Cardiac muscle cell (in vitro differentiated cells and primary cell): ENCODE measurements at regions not wholly inside any gene's neighbourhood (a gene's known extent, or its start where the extent isn't known, plus 50 kb on each side); places are given as distances from the start of the nearest gene placed in this dataset.
"Not testable (repeated sequence)": the region's sequence is repeated elsewhere in the genome, so short reads cannot be mapped to it uniquely, and the experiment has no call there.

Source experiments
- DNase-seq, 2 donors: peaks; one replicate each; pipeline versions ENCODE4 v3.0.0 to v3.0.0-alpha.2; 2010 to 2017; ENCODE audit warnings: low read depth in 1 of 2, low spot score in 1 of 2
- H3K27ac ChIP-seq: fragments of 200-600 bp; sonication (generic); 2 replicates; pipeline ENCODE4 v1.5.1; 2016
- H3K27me3 ChIP-seq: fragments of 200-600 bp; sonication (generic); 2 replicates; pipeline ENCODE4 v1.6.0; 2016; ENCODE audit warnings: control low read depth
- H3K36me3 ChIP-seq: fragments of 200-600 bp; sonication (generic); 2 replicates; pipeline ENCODE4 v1.5.1; 2016; ENCODE audit warnings: control low read depth
- H3K4me1 ChIP-seq: fragments of 200-600 bp; sonication (generic); 2 replicates; pipeline ENCODE4 v1.8.1; 2017; ENCODE audit warnings: low read depth, mild to moderate bottlenecking, mixed run types
- H3K4me3 ChIP-seq: fragments of 200-600 bp; sonication (generic); 2 replicates; pipeline ENCODE4 v1.5.1; 2016; ENCODE audit warnings: mild to moderate bottlenecking
- H3K9me3 ChIP-seq: fragments of 200-600 bp; sonication (generic); 2 replicates; pipeline ENCODE4 v1.5.1; 2017; ENCODE audit warnings: low read depth, mild to moderate bottlenecking, control low read depth
- TF ChIP-seq, protein P1 (sequence below): IDR thresholded peaks from 2 replicates; pipeline ENCODE4 v1.5.1; 2012; ENCODE audit warnings: low read depth, mild to moderate bottlenecking, low read length

- Histone ChIP-seq H3K36me3 (no peaks in the 10 kb centered on the region), H3K27me3 (no peaks in the 10 kb centered on the region), H3K4me3 (no peak overlapping the region), H3K4me1 (peaks cover 5% of the 10 kb centered on the region), H3K27ac (no peak overlapping the region), H3K9me3 (no peaks in the 10 kb centered on the region)
- DNase-seq: no peak
- TF ChIP-seq, protein P1, sequence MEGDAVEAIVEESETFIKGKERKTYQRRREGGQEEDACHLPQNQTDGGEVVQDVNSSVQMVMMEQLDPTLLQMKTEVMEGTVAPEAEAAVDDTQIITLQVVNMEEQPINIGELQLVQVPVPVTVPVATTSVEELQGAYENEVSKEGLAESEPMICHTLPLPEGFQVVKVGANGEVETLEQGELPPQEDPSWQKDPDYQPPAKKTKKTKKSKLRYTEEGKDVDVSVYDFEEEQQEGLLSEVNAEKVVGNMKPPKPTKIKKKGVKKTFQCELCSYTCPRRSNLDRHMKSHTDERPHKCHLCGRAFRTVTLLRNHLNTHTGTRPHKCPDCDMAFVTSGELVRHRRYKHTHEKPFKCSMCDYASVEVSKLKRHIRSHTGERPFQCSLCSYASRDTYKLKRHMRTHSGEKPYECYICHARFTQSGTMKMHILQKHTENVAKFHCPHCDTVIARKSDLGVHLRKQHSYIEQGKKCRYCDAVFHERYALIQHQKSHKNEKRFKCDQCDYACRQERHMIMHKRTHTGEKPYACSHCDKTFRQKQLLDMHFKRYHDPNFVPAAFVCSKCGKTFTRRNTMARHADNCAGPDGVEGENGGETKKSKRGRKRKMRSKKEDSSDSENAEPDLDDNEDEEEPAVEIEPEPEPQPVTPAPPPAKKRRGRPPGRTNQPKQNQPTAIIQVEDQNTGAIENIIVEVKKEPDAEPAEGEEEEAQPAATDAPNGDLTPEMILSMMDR: no peak
Measured at GRCh38 chr6:4362326-4362725, 227.0 kb upstream of the ECI2 start.

GRCh38 chr6:4360920-4361319 lies 225.5 kb upstream of the ECI2 start:
- Histone ChIP-seq H3K27me3 (no peaks in the 10 kb centered on the region), H3K36me3 (no peaks in the 10 kb centered on the region), H3K4me3 (no peak overlapping the region), H3K4me1 (peaks cover 5% of the 10 kb centered on the region), H3K9me3 (no peaks in the 10 kb centered on the region), H3K27ac (no peak overlapping the region)
- no peak for DNase-seq
- TF ChIP-seq, protein P1: no peak

DNA sequence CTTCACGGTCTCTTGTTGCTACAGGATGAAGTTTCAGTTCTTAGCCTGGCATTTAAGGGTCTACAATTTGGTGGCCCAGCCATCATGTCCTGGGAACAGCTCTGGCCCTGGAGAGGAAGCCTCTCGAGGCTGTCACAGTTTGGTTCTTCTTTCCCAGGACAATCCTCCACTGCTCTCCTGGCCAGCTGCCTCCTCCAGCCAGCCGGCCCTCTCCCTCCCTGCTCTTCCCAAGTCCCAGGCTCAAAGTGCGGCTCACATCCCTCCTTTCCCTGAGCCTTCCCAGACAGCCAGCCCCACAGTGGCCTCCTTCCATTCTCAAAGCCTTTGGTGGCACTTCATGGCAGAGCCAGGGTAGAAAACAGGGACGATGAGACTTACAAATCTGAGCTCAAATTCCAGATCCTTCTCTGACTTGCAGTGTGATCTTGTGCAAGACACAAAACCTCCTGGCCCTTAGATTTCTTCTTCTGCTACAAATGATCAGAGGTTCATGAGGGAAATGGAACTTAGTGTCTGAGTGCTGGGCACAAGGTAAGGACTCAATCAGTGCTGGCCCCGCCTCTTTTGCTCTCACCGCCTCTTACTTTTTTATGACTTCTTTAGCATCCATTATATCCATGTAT lies 223.8 kb upstream of the ECI2 start:
- TF ChIP-seq, protein P1: no peak
- Histone ChIP-seq H3K9me3 (no peaks in the 10 kb centered on the region), H3K27ac (no peak overlapping the region), H3K27me3 (no peaks in the 10 kb centered on the region), H3K4me1 (peaks cover 11% of the 10 kb centered on the region), H3K36me3 (no peaks in the 10 kb centered on the region), H3K4me3 (no peak overlapping the region)
- no peak for DNase-seq

- H3K4me1 ChIP-seq: peaks cover 11% of the 10 kb centered on the region
- DNase-seq: peak in 1 of 2 donors; percentile 98
- no peak overlapping the region for H3K27ac ChIP-seq
- no peaks in the 10 kb centered on the region for H3K36me3 ChIP-seq
- no peaks in the 10 kb centered on the region for H3K27me3 ChIP-seq
- TF ChIP-seq, protein P1: no peak
- H3K4me3 ChIP-seq: no peak overlapping the region
- no peaks in the 10 kb centered on the region for H3K9me3 ChIP-seq
Measured at GRCh38 chr6:4358414-4359107, 223.2 kb upstream of the ECI2 start.

- H3K4me3 ChIP-seq, DNase-seq, H3K36me3 ChIP-seq, H3K9me3 ChIP-seq, H3K27ac ChIP-seq, H3K27me3 ChIP-seq: not testable (repeated sequence)
- H3K4me1 ChIP-seq: peaks cover 11% of the 10 kb centered on the region
Measured at GRCh38 chr6:4357660-4358152, 222.3 kb upstream of the ECI2 start.

- no peak overlapping the region for H3K27ac ChIP-seq
- peak in 1 of 2 donors; percentile 39 for DNase-seq
- H3K36me3 ChIP-seq: no peaks in the 10 kb centered on the region
- peaks cover 11% of the 10 kb centered on the region for H3K4me1 ChIP-seq
- TF ChIP-seq, protein P1: no peak
- no peak overlapping the region for H3K4me3 ChIP-seq
- no peaks in the 10 kb centered on the region for H3K27me3 ChIP-seq
- H3K9me3 ChIP-seq: no peaks in the 10 kb centered on the region
Measured at GRCh38 chr6:4356899-4357659, 221.7 kb upstream of the ECI2 start.
